ENCODE measurements at regions not wholly inside any gene's neighbourhood (a gene's known extent, or its start where the extent isn't known, plus 50 kb on each side); places are given as distances from the start of the nearest gene placed in this dataset.
A peak's percentile ranks its signal among the peaks of the same experiment; 100 is the strongest.

DNA sequence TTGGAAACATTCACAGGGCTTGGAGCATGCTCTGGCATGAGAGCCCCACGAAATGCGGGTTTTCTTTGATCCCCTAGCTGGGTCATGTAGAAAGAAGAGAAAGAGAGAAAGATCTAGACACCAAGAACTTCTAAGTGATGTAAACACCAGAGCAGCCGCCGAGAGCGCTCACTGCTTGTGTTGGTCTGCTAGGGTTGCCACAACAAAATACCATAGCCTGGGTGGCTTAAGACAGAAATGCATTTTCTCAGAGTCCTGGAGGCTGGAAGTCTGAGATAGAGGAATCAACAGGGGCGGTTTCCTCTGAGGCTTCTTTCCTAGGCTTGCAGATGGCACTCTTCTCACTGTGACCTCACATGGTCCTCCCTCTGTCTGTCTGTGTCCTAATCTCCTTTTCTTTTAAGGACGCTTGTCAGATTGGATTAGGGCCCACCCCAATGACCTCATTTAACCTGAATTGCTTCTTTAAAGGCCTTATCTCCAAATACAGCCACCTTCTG, 139.5 kb downstream of the CYLD start:
- DNase-seq (ENCODE audit: low spot score), result no peak

DNA sequence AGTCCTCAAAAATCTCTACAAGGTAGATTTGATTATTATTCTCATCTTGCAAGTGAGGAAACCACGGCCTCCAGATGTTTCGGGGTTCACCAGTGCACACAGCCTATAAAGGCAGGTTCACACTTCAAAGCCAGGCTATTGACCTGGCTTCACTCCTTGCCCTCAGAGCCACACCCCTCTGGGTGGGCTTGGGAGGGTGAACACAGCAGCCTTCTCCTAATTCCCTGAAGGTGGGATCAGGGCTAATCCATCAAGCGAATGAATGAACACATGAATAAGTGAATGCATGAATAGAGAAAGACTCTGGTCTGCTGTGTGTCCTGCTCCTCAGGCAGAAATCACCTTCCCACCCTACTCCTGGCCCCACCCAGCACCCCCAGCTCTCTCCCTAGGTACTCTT, 139.0 kb downstream of the CYLD start:
- no peak for DNase-seq (ENCODE audit: low spot score)

DNA sequence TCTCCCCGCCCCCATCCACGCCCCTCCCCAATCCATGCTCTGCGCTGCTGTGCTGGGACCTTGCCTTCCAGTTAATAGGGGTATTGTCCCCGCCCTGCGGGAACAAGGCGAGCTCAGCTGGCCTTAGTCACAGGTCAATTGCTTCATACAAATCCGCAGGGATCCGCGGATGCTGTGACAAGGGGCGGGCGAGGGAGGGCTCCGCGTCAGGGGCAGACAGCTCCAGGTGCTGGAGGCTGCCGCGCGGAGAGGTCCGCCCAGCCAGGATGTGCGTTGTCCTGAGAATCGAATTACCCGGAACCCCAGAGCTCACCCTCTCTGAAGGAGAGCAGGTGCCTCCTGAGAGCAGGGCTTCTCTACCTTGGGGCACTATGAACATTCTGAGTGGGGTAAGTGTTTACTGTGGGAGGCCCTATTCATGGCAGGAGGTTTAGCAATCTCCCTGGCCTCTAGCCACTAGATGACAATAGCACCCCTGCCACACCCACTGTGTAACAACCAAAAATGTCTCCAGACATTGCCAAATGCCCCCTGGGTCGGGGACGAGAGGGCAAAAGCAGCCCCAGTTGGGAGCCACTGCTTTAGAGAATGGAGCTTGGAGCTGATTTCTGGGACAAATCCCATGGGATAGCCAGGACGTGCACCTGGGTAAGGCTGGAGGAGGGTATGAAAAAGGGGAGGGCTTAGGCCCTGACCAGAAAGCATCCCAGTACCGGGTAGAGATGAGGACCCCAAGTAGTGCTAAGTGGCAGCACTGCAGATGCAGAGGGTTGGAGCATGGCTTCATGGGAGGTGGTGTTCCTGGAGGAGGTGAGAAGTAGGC, 138.2 kb downstream of the CYLD start:
- no peak for DNase-seq (ENCODE audit: low spot score)

GRCh38 chr16:50878966-50879615, 137.2 kb downstream of the CYLD start:
- peak; percentile 64 for DNase-seq (ENCODE audit: low spot score)

DNA sequence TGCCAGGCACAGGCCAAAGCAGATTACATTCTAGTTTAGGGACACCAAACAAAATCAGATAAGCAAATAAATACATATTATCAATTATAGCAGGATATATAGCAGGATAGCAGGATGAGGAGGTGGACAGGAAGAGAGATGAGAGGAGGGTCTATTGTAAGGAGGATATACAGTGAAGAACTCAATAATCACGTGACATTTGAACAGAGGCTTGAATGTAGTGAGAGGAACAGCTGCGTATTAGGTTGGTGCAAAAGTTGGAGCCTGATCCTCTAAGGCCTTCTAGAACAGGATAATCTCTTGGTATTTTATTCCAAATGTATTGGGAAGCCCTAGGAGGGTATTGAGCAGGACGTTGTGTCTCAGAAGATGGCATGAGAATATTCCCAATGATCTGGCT, 136.7 kb downstream of the CYLD start:
- DNase-seq (ENCODE audit: low spot score), result no peak

- DNase-seq (ENCODE audit: low spot score), result no peak
Measured at GRCh38 chr16:50876263-50876662, 134.4 kb downstream of the CYLD start.

- no peak for DNase-seq (ENCODE audit: low spot score)
Measured at GRCh38 chr16:50868577-50868976, 126.7 kb downstream of the CYLD start.

- no peak for DNase-seq (ENCODE audit: low spot score)
Measured at GRCh38 chr16:50866806-50867205, 124.9 kb downstream of the CYLD start.

- no peak for DNase-seq (ENCODE audit: low spot score)
Measured at GRCh38 chr16:50864386-50864785, 122.5 kb downstream of the CYLD start.

DNA sequence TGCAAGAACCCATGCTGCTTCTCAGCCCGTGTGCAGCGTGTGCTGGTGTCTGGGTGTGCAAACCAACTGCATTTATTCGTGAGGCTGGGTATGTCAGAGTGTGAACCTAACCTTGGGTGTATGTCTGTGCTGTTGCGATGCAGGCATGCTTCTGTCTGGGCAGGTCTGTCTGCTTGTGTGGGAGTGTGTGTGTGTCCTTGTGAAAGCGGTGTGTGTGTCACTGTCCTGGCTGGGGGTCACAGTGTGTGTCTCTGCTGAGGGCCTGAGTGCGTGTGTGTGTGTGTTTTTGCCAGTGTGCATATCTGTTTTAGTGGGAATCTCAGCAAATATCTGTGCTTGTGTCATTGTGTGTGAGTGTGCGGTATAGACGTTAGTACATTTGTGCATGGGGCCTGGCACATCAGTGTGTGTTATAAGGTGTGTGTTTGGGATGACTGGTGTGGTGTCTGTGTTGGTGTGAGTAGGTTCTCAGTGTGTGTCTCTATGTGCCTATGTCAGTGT, 121.8 kb downstream of the CYLD start:
- DNase-seq (ENCODE audit: low spot score), result peak; percentile 75

DNA sequence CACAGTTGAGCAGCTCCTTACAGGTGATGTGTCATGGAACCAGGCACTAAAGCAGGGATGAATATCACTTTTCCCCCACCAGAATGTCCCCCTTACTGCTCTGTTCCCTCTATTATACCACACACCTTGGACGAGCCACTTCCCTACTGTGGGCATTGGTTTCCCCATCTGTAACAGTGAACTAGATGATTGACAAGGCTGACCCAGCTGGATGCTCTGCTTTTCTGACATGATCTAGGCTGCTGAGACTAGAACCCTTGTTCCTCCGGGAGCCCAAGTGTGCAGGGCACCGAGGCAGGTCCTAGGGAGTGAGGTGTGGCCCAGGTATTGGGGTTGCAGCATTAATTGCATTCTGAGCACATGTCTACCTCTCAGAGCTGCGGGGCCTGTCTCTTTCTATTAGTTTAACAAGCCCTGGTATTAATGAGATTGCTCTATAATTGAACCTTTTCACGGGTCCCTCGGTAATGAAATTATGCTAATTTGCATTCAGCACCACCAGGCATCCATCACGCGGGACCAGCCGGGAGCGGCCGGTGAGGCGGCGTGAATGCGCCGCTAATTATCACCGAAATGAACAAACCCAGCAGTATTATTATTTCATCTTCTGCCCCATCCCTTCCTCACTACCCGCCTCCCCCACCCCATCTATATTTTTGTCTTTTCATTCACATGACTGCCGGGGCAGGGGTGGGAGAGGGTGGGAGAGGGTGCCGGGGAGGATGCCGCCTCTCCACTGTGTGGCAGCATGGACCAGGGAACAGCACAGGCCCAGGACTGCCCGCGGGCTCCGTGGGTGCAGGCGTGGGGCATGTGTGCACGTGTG, 121.1 kb downstream of the CYLD start:
- no peak for DNase-seq (ENCODE audit: low spot score)

- DNase-seq (ENCODE audit: low spot score), result no peak
Measured at GRCh38 chr16:50861970-50862411, 120.1 kb downstream of the CYLD start.

DNA sequence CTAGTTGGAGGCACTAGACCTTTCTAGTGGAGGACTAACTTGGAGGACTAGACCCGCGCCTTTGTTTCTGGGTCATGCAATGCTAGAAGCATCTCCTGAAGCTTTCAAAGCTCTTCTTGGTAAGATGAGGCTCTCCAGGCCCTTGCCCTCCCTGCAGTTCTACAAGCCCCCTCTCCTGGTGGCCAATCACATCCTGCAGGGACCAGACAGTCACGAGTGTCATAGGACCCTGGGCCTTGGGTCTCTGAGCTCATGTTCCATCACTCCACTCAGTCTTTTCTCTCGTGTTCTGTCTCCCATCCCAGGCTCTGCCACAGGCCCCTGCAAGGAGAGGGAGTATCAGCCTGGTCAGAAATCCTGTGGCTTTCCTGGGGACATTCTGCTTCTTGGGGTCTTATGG, 119.6 kb downstream of the CYLD start:
- no peak for DNase-seq (ENCODE audit: low spot score)

- no peak for DNase-seq (ENCODE audit: low spot score)
Measured at GRCh38 chr16:50859628-50860360, 117.9 kb downstream of the CYLD start.

DNA sequence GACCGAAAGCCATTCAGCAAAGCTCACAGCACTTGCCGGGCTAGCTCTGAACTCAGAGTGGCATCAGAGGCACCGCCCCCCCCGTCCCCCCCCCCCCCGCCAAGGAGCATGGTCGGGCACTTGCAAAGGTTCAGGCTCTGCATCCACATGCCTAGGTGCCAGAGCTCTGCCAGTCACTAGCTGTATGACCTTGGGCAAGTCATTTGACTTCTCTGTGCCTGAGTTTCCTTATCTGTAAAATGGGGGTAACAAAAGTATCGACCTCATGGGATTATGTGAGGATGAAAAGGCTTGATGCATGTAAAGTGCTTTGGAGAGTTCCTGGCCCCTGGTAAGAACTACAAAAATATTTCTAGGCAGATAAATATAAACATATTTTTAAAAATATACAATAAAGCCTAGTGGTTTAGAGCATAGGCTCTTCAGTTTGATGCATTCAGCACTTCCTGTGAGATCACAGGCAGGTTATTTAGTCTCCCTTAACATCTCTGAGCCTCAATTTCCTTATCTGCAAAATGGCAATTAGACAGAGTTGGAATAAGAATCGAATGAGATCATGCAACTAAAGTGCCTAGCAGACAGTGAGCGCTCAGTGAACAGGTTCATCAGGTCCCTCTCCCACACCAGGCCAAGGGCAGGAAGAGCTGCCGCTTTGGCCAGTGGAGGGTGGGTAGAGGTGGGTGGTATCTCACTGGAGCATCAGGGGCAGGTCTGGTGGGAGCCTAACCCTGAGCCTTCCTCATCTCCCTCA, 117.2 kb downstream of the CYLD start:
- DNase-seq (ENCODE audit: low spot score), result no peak

DNA sequence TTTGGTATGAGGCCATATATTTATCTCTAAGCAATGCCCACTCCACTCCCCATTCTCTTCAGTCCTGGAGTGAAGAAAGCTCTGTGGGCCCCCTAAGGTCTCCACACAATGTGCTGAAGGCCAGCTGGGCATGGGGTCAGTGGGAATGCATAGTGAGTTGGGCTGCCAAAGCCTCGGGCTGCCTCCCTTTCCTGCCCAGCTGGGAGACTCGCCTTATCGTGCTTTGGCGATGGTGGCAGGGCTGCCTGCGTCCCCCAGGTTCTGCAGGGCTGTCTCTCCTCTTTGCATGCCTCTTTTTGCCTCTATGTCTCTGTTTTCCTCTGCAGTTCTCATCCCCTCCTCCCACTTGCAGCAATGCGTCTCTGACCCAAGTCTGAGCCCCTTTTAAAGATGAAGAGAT, 116.5 kb downstream of the CYLD start:
- DNase-seq (ENCODE audit: low spot score), result no peak

DNA sequence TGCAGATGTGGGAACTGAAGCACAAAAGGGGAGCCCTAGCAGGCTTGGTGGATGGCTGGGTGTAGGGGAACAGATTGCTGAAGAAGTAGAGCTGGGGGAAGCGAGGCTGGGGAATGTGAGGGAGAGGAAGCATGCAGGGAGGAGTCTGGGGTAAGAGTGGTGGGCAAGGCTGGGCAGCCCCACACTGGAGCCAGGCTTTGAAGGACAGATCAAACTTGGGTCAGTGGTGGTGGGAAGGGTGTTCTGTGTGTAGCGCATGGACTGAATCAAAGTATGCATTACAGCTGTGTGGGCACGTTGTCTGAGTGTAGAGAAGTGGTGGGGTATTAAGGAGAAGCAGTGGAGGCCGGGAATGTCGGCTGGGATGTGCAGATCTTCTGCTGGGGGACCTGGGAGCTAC, 116.0 kb downstream of the CYLD start:
- DNase-seq (ENCODE audit: low spot score), result no peak

DNA sequence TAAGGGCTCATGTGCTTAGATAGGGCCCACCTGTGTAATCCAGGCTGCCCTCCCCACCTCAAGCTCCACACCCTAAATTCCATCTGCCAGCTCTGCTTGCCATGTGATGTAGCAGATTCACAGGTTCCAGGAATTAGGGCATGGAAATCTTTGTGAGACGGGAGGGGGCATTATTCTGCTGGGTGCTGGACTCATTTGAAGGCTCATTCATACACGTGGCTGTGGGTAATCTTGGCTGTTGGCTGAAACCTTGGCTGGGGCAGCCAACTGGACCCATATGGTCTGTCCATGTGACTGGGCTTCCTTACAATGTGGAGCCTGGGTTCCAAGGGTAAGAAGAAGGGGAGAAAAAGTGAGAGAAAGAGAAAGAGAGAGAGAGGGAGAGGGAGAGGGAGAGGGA, 115.1 kb downstream of the CYLD start:
- DNase-seq (ENCODE audit: low spot score), result no peak

- DNase-seq (ENCODE audit: low spot score), result no peak
Measured at GRCh38 chr16:50853329-50853728, 111.4 kb downstream of the CYLD start.
